Left lung (tissue), 4 donors: ENCODE measurements at regions not wholly inside any gene's neighbourhood (a gene's known extent, or its start where the extent isn't known, plus 50 kb on each side); places are given as distances from the start of the nearest gene placed in this dataset.

ENCODE experiments used
- ATAC-seq: fragments of 200-7000 bp; cut with Tn5 transposase; one replicate; pipeline ENCODE4 v1.9.1; 2020; ENCODE audit warnings: moderate library complexity
- DNase-seq, 4 donors: peaks; one replicate each; pipeline ENCODE4 v3.0.0-alpha.2; 2013 to 2020
- H3K27ac ChIP-seq, 2 donors: fragments of 200-600 bp; sonication (generic) in 1 of 2; one replicate each; pipeline versions ENCODE4 v1.5.0 to v1.8.0; 2020 to 2021
- H3K27me3 ChIP-seq, 2 donors: fragments of 200-600 bp; sonication (generic) in 1 of 2; one replicate each; pipeline versions ENCODE4 v1.5.0 to v1.8.0; 2020 to 2021
- H3K36me3 ChIP-seq, 2 donors: fragments of 200-600 bp; sonication (generic) in 1 of 2; one replicate each; pipeline versions ENCODE4 v1.5.0 to v1.8.0; 2020 to 2021
- H3K4me1 ChIP-seq, 2 donors: fragments of 200-600 bp; one replicate each; pipeline ENCODE4 v1.8.0; 2021
- H3K4me3 ChIP-seq, 2 donors: fragments of 200-600 bp; sonication (generic) in 1 of 2; one replicate each; pipeline versions ENCODE4 v1.5.0 to v1.8.0; 2020 to 2021; ENCODE audit warnings: mild to moderate bottlenecking in 1 of 2
- H3K9me3 ChIP-seq, 2 donors: fragments of 200-600 bp; sonication (generic) in 1 of 2; one replicate each; pipeline versions ENCODE4 v1.5.0 to v1.8.0; 2020 to 2021
- intact Hi-C, 2 donors: fragments of 100-400 bp; cut with DNase I; formaldehyde crosslinking; loops; one replicate each; pipeline versions ENCODE4 v1.11.2 to v1.14.2; 2022
- TF ChIP-seq, protein P1 (sequence below), 2 donors: fragments of 200-600 bp; sonication (generic) in 1 of 2; IDR thresholded peaks; one replicate each; pipeline versions ENCODE4 v1.5.0 to v1.8.0; 2021; ENCODE audit warnings: antibody characterized with exemption in 2 of 2
- donor health status: DM: no; HTN: yes; CAD: no.
- donor health status: DM: no; HTN: no; CAD: no.

DNA sequence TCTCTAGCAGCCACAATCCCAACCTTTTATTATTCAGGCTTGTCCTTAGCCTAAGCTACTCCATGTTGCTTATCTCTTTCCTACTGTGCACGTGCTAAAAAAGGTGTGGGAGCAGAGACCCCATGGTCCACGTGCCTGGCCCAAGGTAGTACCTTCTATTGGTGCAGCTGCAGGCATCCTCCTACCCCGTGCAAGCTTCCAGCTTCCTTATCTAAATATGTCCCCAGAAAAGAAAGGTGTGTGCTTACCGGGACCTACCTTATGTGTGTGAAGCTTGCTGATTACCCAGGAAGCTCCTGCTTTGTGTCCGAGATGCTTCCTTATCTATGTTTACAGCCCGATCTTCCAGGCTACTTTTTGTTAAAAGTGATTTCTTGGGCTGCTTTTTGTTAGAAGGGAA lies 2382.4 kb downstream of the PCDH9 start:
- DNase-seq, result no peak
- no peak for ATAC-seq
- Histone ChIP-seq H3K9me3 (no peaks in the 10 kb centered on the region), H3K27ac (no peak overlapping the region), H3K36me3 (no peaks in the 10 kb centered on the region), H3K27me3 (no peaks in the 10 kb centered on the region), H3K4me1 (no peaks in the 10 kb centered on the region), H3K4me3 (no peak overlapping the region)
- TF ChIP-seq, protein P1, sequence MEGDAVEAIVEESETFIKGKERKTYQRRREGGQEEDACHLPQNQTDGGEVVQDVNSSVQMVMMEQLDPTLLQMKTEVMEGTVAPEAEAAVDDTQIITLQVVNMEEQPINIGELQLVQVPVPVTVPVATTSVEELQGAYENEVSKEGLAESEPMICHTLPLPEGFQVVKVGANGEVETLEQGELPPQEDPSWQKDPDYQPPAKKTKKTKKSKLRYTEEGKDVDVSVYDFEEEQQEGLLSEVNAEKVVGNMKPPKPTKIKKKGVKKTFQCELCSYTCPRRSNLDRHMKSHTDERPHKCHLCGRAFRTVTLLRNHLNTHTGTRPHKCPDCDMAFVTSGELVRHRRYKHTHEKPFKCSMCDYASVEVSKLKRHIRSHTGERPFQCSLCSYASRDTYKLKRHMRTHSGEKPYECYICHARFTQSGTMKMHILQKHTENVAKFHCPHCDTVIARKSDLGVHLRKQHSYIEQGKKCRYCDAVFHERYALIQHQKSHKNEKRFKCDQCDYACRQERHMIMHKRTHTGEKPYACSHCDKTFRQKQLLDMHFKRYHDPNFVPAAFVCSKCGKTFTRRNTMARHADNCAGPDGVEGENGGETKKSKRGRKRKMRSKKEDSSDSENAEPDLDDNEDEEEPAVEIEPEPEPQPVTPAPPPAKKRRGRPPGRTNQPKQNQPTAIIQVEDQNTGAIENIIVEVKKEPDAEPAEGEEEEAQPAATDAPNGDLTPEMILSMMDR (IDR thresholded peaks at IDR 0.05), result no peak
- intact Hi-C loops, result no loop called here

DNA sequence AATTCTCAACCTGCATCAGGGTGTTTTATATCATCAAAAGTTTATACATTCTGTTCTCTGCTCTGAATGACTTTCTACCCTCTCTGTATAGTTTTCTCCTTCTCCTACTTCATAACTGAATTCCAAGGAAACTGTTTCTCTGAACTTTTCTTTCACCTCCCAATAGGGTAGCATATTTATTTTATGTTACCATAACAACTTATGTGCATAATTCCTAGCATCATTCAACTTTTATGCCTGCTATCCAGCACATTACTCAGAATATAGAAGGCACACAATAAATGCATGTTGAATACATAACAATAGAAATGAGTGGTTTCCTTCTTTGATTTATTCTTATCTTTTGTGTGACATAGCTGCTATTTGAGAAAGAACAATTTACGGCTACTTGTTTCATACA lies 2385.0 kb downstream of the PCDH9 start:
- no peaks in the 10 kb centered on the region for H3K27me3 ChIP-seq
- ATAC-seq (no peak), DNase-seq (no peak)
- no peak overlapping the region for H3K4me3 ChIP-seq
- no peaks in the 10 kb centered on the region for H3K36me3 ChIP-seq
- peaks cover 0 to 8% of the 10 kb centered on the region in 2 donors for H3K9me3 ChIP-seq
- no peak overlapping the region for H3K27ac ChIP-seq
- intact Hi-C loops, result no loop called here
- no peaks in the 10 kb centered on the region for H3K4me1 ChIP-seq
- TF ChIP-seq, protein P1 (IDR thresholded peaks at IDR 0.05), result no peak

DNA sequence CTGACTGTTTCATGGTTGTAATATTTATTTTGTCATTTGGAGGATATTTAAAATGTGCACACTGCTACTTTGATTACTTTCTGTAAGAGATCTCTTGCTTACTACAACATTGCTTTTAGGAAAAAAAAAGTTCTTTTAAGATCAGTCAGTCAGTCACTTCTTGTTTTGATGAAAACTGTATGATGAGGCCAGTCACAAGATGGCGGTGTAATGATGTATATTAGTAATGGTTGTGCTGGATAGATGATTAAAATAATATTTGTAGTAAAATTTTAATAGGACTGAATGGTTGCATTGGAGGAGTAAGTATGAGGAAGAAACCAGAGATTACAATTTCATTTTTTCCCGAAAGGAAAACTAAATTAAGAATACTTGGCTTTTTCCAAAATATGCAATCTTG lies 2411.1 kb downstream of the PCDH9 start:
- ATAC-seq (no peak), DNase-seq (no peak)
- H3K27ac ChIP-seq, result no peak overlapping the region
- no peaks in the 10 kb centered on the region for H3K27me3 ChIP-seq
- intact Hi-C loops, result no loop called here
- no peaks in the 10 kb centered on the region for H3K36me3 ChIP-seq
- H3K4me3 ChIP-seq, result no peak overlapping the region
- TF ChIP-seq, protein P1 (IDR thresholded peaks at IDR 0.05), result no peak
- H3K9me3 ChIP-seq, result no peaks in the 10 kb centered on the region
- H3K4me1 ChIP-seq, result no peaks in the 10 kb centered on the region

DNA sequence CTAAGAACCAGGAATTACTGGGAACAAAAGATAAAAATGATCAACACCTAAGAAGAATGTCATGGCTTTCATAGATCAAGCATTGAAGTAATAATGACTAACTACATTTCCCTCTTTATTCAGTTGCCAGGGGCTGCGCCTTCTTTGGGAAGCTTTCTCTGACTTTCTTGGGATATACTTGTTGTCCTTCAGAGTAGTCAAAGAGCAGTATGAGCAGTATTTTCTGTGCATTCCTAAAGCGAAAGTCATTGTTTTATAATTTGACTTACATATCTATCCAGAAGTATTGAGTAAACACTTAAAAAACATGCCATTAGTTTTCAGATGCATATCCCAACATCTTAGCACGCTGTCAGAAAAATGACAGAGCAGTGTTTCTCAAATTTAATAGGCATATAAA lies 2412.4 kb downstream of the PCDH9 start:
- Histone ChIP-seq H3K4me1 (no peaks in the 10 kb centered on the region), H3K4me3 (no peak overlapping the region), H3K36me3 (no peaks in the 10 kb centered on the region), H3K27me3 (no peaks in the 10 kb centered on the region), H3K27ac (no peak overlapping the region), H3K9me3 (no peaks in the 10 kb centered on the region)
- ATAC-seq (no peak), DNase-seq (no peak)
- intact Hi-C loops, result no loop called here
- TF ChIP-seq, protein P1 (IDR thresholded peaks at IDR 0.05), result no peak

DNA sequence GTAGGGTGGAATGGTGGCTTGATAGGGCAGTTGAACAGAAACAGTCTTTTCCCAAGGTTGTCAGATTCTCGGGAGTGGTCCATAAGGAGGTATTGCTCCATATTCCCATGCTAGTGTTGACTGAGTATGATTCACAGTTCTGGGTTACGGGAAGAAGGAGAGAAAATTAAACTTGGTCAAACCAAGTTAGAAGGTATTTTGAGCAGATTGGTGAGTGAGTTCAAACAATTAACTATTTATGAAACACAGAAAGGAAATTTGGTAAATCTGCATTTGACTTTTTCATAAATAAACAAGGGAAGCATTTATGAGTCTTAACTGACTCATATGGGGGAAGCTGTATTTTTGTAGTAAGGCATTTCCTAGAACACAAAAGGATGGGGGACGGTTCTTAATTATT lies 2419.4 kb downstream of the PCDH9 start:
- ATAC-seq, result no peak
- H3K4me1 ChIP-seq, result no peaks in the 10 kb centered on the region
- intact Hi-C loops, result no loop called here
- no peak overlapping the region for H3K27ac ChIP-seq
- H3K4me3 ChIP-seq, result no peak overlapping the region
- peaks cover 0 to 14% of the 10 kb centered on the region in 2 donors for H3K9me3 ChIP-seq
- H3K27me3 ChIP-seq, result no peaks in the 10 kb centered on the region
- no peaks in the 10 kb centered on the region for H3K36me3 ChIP-seq
- TF ChIP-seq, protein P1 (IDR thresholded peaks at IDR 0.05), result no peak
- no peak for DNase-seq
